Choroid plexus epithelial cell (primary cell): ENCODE measurements at regions not wholly inside any gene's neighbourhood (a gene's known extent, or its start where the extent isn't known, plus 50 kb on each side); places are given as distances from the start of the nearest gene placed in this dataset.

Experiments used
- DNase-seq: peaks from one replicate; pipeline ENCODE4 v3.0.0-alpha.2; 2010; ENCODE audit warnings: low read depth
- H3K4me3 ChIP-seq: 2 replicates; pipeline ENCODE4 v1.5.1; 2011; ENCODE audit warnings: low read depth, mild to moderate bottlenecking, control low read depth, low read length, moderate library complexity
- TF ChIP-seq, protein P1 (sequence below): conservative IDR thresholded peaks from 2 replicates; pipeline ENCODE4 v1.5.1; 2011; ENCODE audit warnings: low read depth, mild to moderate bottlenecking, control low read depth, inconsistent platforms, low read length, moderate library complexity

DNA sequence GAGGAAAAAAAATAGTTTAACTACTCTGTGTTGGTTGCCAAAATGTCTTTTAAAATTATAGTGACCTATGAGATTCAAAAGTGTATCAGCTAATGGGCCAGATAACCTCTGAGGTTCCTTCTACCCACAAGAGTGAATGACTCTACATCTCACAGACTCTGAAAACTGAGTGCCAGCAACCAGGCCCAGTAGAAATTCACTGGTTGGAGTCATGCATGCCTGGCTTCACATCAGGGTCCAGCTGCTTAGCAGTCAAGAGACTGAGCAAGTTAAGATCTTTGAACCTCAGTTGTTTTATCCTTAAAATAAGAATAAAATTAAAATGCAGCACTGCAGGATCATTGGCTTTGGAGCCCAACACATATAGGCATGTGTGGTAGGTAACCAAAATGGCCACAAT lies 342.6 kb upstream of the NFIA start:
- H3K4me3 ChIP-seq, result no peak overlapping the region
- TF ChIP-seq, protein P1, sequence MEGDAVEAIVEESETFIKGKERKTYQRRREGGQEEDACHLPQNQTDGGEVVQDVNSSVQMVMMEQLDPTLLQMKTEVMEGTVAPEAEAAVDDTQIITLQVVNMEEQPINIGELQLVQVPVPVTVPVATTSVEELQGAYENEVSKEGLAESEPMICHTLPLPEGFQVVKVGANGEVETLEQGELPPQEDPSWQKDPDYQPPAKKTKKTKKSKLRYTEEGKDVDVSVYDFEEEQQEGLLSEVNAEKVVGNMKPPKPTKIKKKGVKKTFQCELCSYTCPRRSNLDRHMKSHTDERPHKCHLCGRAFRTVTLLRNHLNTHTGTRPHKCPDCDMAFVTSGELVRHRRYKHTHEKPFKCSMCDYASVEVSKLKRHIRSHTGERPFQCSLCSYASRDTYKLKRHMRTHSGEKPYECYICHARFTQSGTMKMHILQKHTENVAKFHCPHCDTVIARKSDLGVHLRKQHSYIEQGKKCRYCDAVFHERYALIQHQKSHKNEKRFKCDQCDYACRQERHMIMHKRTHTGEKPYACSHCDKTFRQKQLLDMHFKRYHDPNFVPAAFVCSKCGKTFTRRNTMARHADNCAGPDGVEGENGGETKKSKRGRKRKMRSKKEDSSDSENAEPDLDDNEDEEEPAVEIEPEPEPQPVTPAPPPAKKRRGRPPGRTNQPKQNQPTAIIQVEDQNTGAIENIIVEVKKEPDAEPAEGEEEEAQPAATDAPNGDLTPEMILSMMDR, result no peak

DNA sequence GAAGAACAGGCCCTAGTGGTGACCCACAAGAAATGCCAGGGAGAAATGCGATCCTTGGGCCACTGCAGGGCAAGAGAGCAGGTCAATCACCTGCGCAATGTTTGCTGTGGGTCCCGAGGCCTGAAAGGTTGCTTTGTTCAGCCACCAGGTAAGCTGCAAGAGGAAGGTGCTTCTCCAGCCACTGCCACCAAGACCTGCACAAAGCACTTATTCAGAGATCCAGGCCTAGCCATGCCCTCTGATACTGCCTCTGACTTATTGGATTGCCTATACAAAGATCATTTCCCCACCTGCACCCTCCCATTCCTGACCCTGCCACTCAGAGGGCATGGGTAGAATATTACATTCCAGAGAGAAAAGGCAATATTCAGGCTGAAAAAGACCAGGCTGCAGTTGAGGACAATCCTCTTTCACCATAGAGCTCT lies 349.4 kb upstream of the NFIA start:
- DNase-seq, result no peak
- no peak overlapping the region for H3K4me3 ChIP-seq
- TF ChIP-seq, protein P1, result no peak

More for the DNA sequence above, 342.6 kb upstream of the NFIA start:
- DNase-seq, result no peak

- TF ChIP-seq, protein P1, result no peak
- no peak for DNase-seq
- no peak overlapping the region for H3K4me3 ChIP-seq
These were observed 351.0 kb upstream of the NFIA start for GRCh38 chr1:60731321-60731720.

DNA sequence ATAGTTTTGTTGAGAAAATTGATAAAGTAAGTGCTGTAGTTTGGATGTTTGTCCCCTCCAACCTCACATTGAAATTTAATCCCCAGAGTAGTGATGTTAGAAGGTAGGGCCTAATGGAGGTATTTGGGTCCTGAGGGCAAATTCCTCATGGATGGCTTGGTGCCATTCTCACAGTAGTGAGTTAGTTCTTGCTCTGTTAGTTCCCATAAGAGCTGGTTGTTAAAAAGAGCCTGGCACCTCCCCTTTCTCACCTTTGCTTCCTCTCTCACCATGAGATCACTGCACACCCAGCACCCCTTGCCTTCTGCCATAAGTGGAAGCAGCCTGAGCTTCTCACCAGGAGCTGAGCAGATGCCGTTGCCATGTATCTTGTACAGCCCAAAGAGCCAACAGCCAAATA lies 354.8 kb upstream of the NFIA start:
- TF ChIP-seq, protein P1, result no peak
- H3K4me3 ChIP-seq, result no peak overlapping the region
- DNase-seq, result no peak

GRCh38 chr1:60716472-60716871 lies 365.9 kb upstream of the NFIA start:
- TF ChIP-seq, protein P1, result no peak
- no peak for DNase-seq
- no peak overlapping the region for H3K4me3 ChIP-seq

DNA sequence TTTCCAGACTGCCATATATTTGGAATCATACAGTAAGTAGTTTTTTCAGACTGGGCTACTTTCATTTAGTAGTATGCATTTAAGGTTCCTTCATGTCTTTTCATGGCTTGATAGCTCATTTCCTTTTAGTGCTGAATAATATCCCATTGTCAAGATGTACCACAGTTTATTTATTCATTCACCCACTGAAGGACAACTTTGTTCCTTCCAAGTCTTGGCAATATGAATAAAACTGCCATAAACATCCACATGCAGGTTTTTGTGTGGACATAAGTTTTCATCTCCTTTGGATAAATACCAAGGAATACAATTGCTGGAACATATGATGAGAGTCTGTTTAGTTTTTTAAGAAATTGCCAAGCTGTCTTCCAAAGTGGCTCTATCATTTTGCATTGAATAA lies 366.4 kb upstream of the NFIA start:
- DNase-seq, result no peak
- no peak overlapping the region for H3K4me3 ChIP-seq
- TF ChIP-seq, protein P1, result no peak

- TF ChIP-seq, protein P1, result no peak
- H3K4me3 ChIP-seq, result no peak overlapping the region
- no peak for DNase-seq
These were observed 372.9 kb upstream of the NFIA start for GRCh38 chr1:60709426-60709825.
